HepG2 (cell line): ENCODE measurements at regions not wholly inside any gene's neighbourhood (a gene's known extent, or its start where the extent isn't known, plus 50 kb on each side); places are given as distances from the start of the nearest gene placed in this dataset.

Source experiments
- ATAC-seq: fragments of 200-7000 bp; cut with Tn5 transposase; 3 replicates; pipeline ENCODE4 v1.9.1; 2020; ENCODE audit warnings: mild to moderate bottlenecking, moderate library complexity
- BruUV-seq: library from RNA; stranded (reverse); fragments of 400-500 nt; replicated peaks from 2 replicates; lab custom pipeline; 2021; lab: Mats Ljungman, UMichigan
- CTCF ChIA-PET: fragments of 300-600 bp; formaldehyde crosslinking; extraction: SDS; loops from one replicate; lab custom pipeline; 2021; ENCODE audit warnings: low total read pairs, inconsistent platforms, low intra/inter-chr PET ratio; lab: Yijun Ruan, JAX
- POLR2A ChIA-PET: fragments of 350-600 bp; sonication (Branson Sonifier 250); formaldehyde crosslinking; loops from one replicate; lab custom pipeline; 2020; ENCODE audit warnings: antibody characterized with exemption, inconsistent platforms; lab: Yijun Ruan, JAX
- DNase-seq: peaks from one replicate; pipeline ENCODE4 v3.0.0-alpha.2; 2015; ENCODE audit warnings: low spot score
- FAIRE-seq: peaks from 3 replicates; lab custom pipeline; 2011; peaks lifted over from hg19 to GRCh38; lab: Jason Lieb, UNC
- H2AFZ ChIP-seq: one replicate; pipeline ENCODE4 v1.6.1; 2011; ENCODE audit warnings: low read length, inconsistent platforms
- H3K27ac ChIP-seq: fragments of 300-600 bp; 3 replicates; pipeline ENCODE4 v1.8.0; 2011; ENCODE audit warnings: mixed run types, mild to moderate bottlenecking, mixed read lengths, low read length, inconsistent platforms; ENCODE audit not compliant: insufficient read depth; ENCODE audit errors: extremely low read length
- H3K27me3 ChIP-seq, 2 experiments: fragments of 200-600 bp in 1 of 2; 2 replicates in 1 of 2; 3 replicates in 1 of 2; pipeline versions ENCODE4 v1.6.0 to v1.8.0; 2011; ENCODE audit warnings: low read length in 2 of 2, mild to moderate bottlenecking in 2 of 2, moderate library complexity in 2 of 2, inconsistent platforms in 1 of 2; ENCODE audit not compliant: insufficient read depth in 2 of 2, control insufficient read depth in 1 of 2
- H3K36me3 ChIP-seq, 2 experiments: fragments of 200-600 bp in 1 of 2; replicated peaks in 1 of 2; 2 replicates in 1 of 2; 3 replicates in 1 of 2; pipeline versions ENCODE4 v1.5.1 to v1.8.0; 2011; ENCODE audit warnings: low read length in 2 of 2, inconsistent platforms in 1 of 2; ENCODE audit not compliant: insufficient read depth in 2 of 2, control insufficient read depth in 1 of 2
- H3K4me1 ChIP-seq: 2 replicates; pipeline ENCODE4 v1.5.1; 2012; ENCODE audit warnings: low read length, inconsistent platforms; ENCODE audit not compliant: insufficient read depth
- H3K4me2 ChIP-seq: 2 replicates; pipeline ENCODE4 v1.6.0; 2011; ENCODE audit warnings: low read depth, low read length, inconsistent platforms
- H3K4me3 ChIP-seq, 3 experiments: fragments of 200-600 bp in 1 of 3; sonication (generic), shearing (Covaris generic) in 1 of 3; replicated peaks in 1 of 3; 2 replicates each; pipeline ENCODE4 v1.5.1; 2011 to 2016; ENCODE audit warnings: low read length in 3 of 3, inconsistent platforms in 2 of 3, low read depth in 2 of 3, mild to moderate bottlenecking in 2 of 3, control low read depth in 1 of 3, mixed read lengths in 1 of 3; ENCODE audit not compliant: insufficient read depth in 1 of 3
- H3K79me2 ChIP-seq: one replicate; pipeline ENCODE4 v1.6.1; 2011; ENCODE audit warnings: low read length, inconsistent platforms; ENCODE audit not compliant: insufficient read depth
- H3K9ac ChIP-seq: 2 replicates; pipeline ENCODE4 v1.6.0; 2011; ENCODE audit warnings: mild to moderate bottlenecking, low read depth, low read length, inconsistent platforms; ENCODE audit not compliant: insufficient read depth
- H3K9me3 ChIP-seq: 2 replicates; pipeline ENCODE4 v1.5.1; 2012; ENCODE audit warnings: mild to moderate bottlenecking, low read length
- H4K20me1 ChIP-seq: 2 replicates; pipeline ENCODE4 v1.6.0; 2011; ENCODE audit warnings: inconsistent platforms, mild to moderate bottlenecking, low read length, moderate library complexity; ENCODE audit not compliant: insufficient read depth
- ELF1 ChIP-seq: sonication (generic); formaldehyde crosslinking; IDR thresholded peaks from 2 replicates; pipeline ENCODE4 v1.4.0; 2020; ENCODE audit warnings: missing genetic modification reagents
- ZBTB7A ChIP-seq: sonication (generic); formaldehyde crosslinking; IDR thresholded peaks from 2 replicates; pipeline ENCODE4 v1.8.0; 2022; ENCODE audit warnings: mild to moderate bottlenecking, missing genetic modification reagents
- ZNF501 ChIP-seq: sonication (generic); formaldehyde crosslinking; IDR thresholded peaks from 2 replicates; pipeline ENCODE4 v1.5.1; 2020; ENCODE audit warnings: mild to moderate bottlenecking, moderate library complexity, missing genetic modification reagents
- ZNF660 ChIP-seq: sonication (generic); formaldehyde crosslinking; IDR thresholded peaks from 2 replicates; pipeline ENCODE4 v1.5.1; 2020; ENCODE audit warnings: mild to moderate bottlenecking, low read depth, missing genetic modification reagents, borderline replicate concordance
- WGBS: methylation state at CpG from one replicate; pipeline ENCODE4 v1.1.6; 2017; ENCODE audit warnings: low lambda C conversion rate; 5-methylcytosine and 5-hydroxymethylcytosine counted together
- in situ Hi-C: cut with HindIII; loops from 2 replicates; pipeline ENCODE4 v1.10.0; 2017; ENCODE audit warnings: low pct_unique_long_range_greater_than_20kb; ENCODE audit not compliant: extremely low pct_ligation_motif_present
- intact Hi-C: fragments of 100-400 bp; cut with micrococcal nuclease; formaldehyde crosslinking; loops from one replicate; pipeline ENCODE4 v1.10.0; 2022; ENCODE audit not compliant: unreplicated experiment
- TF ChIP-seq, protein P1 (sequence below): sonication (generic); formaldehyde crosslinking; IDR thresholded peaks from 2 replicates; pipeline ENCODE4 v1.4.0; 2020; ENCODE audit warnings: missing genetic modification reagents
- TF ChIP-seq, protein P2 (sequence below): IDR thresholded peaks from 2 replicates; pipeline ENCODE4 v1.6.1; 2012; ENCODE audit warnings: low read depth, low read length, improper control_type of control experiment
- TF ChIP-seq, protein P3 (sequence below): sonication (generic); formaldehyde crosslinking; IDR thresholded peaks from 2 replicates; pipeline ENCODE4 v1.4.0; 2020; ENCODE audit warnings: missing genetic modification reagents

DNA sequence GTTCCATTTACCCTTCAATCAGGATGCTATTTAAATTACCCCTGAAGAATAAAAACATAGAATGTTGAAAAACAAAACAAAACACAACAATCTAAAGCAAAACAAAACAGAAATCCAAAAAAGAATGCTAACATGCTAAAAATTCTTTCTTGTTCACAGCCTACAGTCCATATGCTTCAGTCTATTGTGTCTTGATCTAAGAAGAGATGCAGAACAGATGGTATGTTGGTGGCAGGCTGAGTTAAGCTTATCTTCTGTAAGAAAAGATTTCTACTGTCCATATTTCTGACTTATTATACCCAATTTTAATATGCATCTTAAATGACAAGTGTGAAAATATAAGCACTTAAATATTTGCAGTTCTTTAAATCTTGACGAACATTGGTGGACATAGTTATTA, 356.1 kb upstream of the SLITRK1 start:
- BruUV-seq = no TSS peak
- in situ Hi-C loops = no loop called here
- Histone ChIP-seq H3K9ac (no peak overlapping the region), H3K4me1 (no peaks in the 10 kb centered on the region), H3K79me2 (no peaks in the 10 kb centered on the region), H3K36me3 (no peaks in the 10 kb centered on the region)
- no peak for TF ChIP-seq ZNF501 (CRISPR knock-in tag)
- no peak for TF ChIP-seq ELF1 (CRISPR knock-in tag)
- TF ChIP-seq, protein P1, sequence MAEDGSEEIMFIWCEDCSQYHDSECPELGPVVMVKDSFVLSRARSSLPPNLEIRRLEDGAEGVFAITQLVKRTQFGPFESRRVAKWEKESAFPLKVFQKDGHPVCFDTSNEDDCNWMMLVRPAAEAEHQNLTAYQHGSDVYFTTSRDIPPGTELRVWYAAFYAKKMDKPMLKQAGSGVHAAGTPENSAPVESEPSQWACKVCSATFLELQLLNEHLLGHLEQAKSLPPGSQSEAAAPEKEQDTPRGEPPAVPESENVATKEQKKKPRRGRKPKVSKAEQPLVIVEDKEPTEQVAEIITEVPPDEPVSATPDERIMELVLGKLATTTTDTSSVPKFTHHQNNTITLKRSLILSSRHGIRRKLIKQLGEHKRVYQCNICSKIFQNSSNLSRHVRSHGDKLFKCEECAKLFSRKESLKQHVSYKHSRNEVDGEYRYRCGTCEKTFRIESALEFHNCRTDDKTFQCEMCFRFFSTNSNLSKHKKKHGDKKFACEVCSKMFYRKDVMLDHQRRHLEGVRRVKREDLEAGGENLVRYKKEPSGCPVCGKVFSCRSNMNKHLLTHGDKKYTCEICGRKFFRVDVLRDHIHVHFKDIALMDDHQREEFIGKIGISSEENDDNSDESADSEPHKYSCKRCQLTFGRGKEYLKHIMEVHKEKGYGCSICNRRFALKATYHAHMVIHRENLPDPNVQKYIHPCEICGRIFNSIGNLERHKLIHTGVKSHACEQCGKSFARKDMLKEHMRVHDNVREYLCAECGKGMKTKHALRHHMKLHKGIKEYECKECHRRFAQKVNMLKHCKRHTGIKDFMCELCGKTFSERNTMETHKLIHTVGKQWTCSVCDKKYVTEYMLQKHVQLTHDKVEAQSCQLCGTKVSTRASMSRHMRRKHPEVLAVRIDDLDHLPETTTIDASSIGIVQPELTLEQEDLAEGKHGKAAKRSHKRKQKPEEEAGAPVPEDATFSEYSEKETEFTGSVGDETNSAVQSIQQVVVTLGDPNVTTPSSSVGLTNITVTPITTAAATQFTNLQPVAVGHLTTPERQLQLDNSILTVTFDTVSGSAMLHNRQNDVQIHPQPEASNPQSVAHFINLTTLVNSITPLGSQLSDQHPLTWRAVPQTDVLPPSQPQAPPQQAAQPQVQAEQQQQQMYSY (CRISPR knock-in tag) = no peak
- no peak for TF ChIP-seq ZBTB7A
- TF ChIP-seq, protein P2, sequence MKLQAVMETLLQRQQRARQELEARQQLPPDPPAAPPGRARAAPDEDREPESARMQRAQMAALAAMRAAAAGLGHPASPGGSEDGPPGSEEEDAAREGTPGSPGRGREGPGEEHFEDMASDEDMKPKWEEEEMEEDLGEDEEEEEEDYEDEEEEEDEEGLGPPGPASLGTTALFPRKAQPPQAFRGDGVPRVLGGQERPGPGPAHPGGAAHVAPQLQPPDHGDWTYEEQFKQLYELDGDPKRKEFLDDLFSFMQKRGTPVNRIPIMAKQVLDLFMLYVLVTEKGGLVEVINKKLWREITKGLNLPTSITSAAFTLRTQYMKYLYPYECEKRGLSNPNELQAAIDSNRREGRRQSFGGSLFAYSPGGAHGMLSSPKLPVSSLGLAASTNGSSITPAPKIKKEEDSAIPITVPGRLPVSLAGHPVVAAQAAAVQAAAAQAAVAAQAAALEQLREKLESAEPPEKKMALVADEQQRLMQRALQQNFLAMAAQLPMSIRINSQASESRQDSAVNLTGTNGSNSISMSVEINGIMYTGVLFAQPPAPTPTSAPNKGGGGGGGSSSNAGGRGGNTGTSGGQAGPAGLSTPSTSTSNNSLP = no peak
- TF ChIP-seq, protein P3, sequence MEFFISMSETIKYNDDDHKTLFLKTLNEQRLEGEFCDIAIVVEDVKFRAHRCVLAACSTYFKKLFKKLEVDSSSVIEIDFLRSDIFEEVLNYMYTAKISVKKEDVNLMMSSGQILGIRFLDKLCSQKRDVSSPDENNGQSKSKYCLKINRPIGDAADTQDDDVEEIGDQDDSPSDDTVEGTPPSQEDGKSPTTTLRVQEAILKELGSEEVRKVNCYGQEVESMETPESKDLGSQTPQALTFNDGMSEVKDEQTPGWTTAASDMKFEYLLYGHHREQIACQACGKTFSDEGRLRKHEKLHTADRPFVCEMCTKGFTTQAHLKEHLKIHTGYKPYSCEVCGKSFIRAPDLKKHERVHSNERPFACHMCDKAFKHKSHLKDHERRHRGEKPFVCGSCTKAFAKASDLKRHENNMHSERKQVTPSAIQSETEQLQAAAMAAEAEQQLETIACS (CRISPR knock-in tag) = no peak
- no peak for TF ChIP-seq ZNF660 (CRISPR knock-in tag)
- TF ChIP-seq, all 625 proteins: peak for 0
- Histone ChIP-seq H2AFZ (no peak overlapping the region), H3K4me2 (no peak overlapping the region), H4K20me1 (no peaks in the 10 kb centered on the region), H3K27me3 (no peaks in the 10 kb centered on the region), H3K9me3 (no peaks in the 10 kb centered on the region), H3K27ac (no peak overlapping the region), H3K4me3 (no peak overlapping the region)
- DNase-seq = no peak
- no peak for FAIRE-seq
- CTCF ChIA-PET = no interaction called here
- intact Hi-C loops = no loop called here
- POLR2A ChIA-PET = no interaction called here
- 0% methylated on average over 1 of the region's 1 CpG for WGBS
- no peak for ATAC-seq
